OCI-LY7 (cell line): ENCODE measurements at regions not wholly inside any gene's neighbourhood (a gene's known extent, or its start where the extent isn't known, plus 50 kb on each side); places are given as distances from the start of the nearest gene placed in this dataset.

ENCODE experiments used
- BruUV-seq: library from RNA; stranded (reverse); fragments of 400-500 nt; replicated peaks from 2 replicates; lab custom pipeline; 2021; lab: Mats Ljungman, UMichigan
- CTCF ChIA-PET: fragments of 300-600 bp; sonication (Branson Sonifier 250); formaldehyde crosslinking; loops from one replicate; lab custom pipeline; 2022; ENCODE audit warnings: antibody characterized with exemption; ENCODE audit not compliant: unreplicated experiment; lab: Charles Lee
- POLR2A ChIA-PET: fragments of 300-600 bp; sonication (Branson Sonifier 250); formaldehyde crosslinking; loops from one replicate; lab custom pipeline; 2022; ENCODE audit warnings: antibody characterized with exemption; lab: Charles Lee
- DNase-seq: peaks from one replicate; pipeline ENCODE4 v3.0.0-alpha.2; 2015; ENCODE audit warnings: low spot score
- H2AFZ ChIP-seq: fragments of 200-600 bp; sonication (generic), shearing (Covaris generic); 2 replicates; pipeline ENCODE4 v1.6.1; 2014; ENCODE audit warnings: mild to moderate bottlenecking, antibody characterized with exemption, low read length, moderate library complexity
- H3K27ac ChIP-seq: fragments of 200-600 bp; sonication (generic); 2 replicates; pipeline ENCODE4 v1.5.1; 2014; ENCODE audit warnings: mixed run types, low read depth, mild to moderate bottlenecking, moderate library complexity, low read length, inconsistent platforms; ENCODE audit not compliant: poor library complexity, severe bottlenecking
- H3K36me3 ChIP-seq: fragments of 200-600 bp; sonication (generic); 2 replicates; pipeline ENCODE4 v1.6.1; 2014; ENCODE audit warnings: mild to moderate bottlenecking, antibody characterized with exemption, low read length, moderate library complexity, mixed read lengths; ENCODE audit not compliant: insufficient read depth
- H3K4me1 ChIP-seq: fragments of 200-600 bp; sonication (generic); 2 replicates; pipeline ENCODE4 v1.5.1; 2014; ENCODE audit warnings: mild to moderate bottlenecking, low read length; ENCODE audit not compliant: insufficient read depth, poor library complexity, severe bottlenecking
- H3K4me2 ChIP-seq: fragments of 200-600 bp; sonication (generic); 2 replicates; pipeline ENCODE4 v1.6.1; 2014; ENCODE audit warnings: mild to moderate bottlenecking, low read length
- H3K4me3 ChIP-seq: fragments of 200-600 bp; sonication (generic); 2 replicates; pipeline ENCODE4 v1.5.1; 2014; ENCODE audit warnings: mild to moderate bottlenecking, low read depth, low read length; ENCODE audit not compliant: poor library complexity, severe bottlenecking
- H3K79me2 ChIP-seq: fragments of 200-600 bp; sonication (generic); 2 replicates; pipeline ENCODE4 v1.6.1; 2016; ENCODE audit warnings: low read depth, mild to moderate bottlenecking, low read length, moderate library complexity, mixed read lengths; ENCODE audit not compliant: insufficient read depth
- H3K9me2 ChIP-seq: fragments of 200-600 bp; sonication (generic); 2 replicates; pipeline ENCODE4 v1.6.1; 2016; ENCODE audit warnings: mild to moderate bottlenecking, low read length, mixed read lengths; ENCODE audit not compliant: insufficient read depth
- H3K9me3 ChIP-seq: fragments of 200-600 bp; sonication (generic); 2 replicates; pipeline ENCODE4 v1.6.1; 2014; ENCODE audit warnings: mild to moderate bottlenecking, mixed run types, low read length, mixed read lengths
- H4K20me1 ChIP-seq: fragments of 200-600 bp; sonication (generic); 2 replicates; pipeline ENCODE4 v1.6.1; 2014; ENCODE audit warnings: mild to moderate bottlenecking, antibody characterized with exemption, low read length, moderate library complexity, mixed read lengths; ENCODE audit not compliant: insufficient read depth
- CTCF ChIP-seq: fragments of 200-600 bp; sonication (generic); conservative IDR thresholded peaks from 2 replicates; pipeline ENCODE4 v1.5.1; 2014; ENCODE audit warnings: mild to moderate bottlenecking, antibody characterized with exemption, low read length, moderate library complexity, mixed read lengths
- EZH2phosphoT487 ChIP-seq: fragments of 200-600 bp; sonication (generic); IDR thresholded peaks from 2 replicates; pipeline ENCODE4 v1.6.1; 2018; ENCODE audit warnings: low read depth, borderline replicate concordance, mild to moderate bottlenecking, mixed run types, antibody characterized with exemption, low read length, moderate library complexity, mixed read lengths
- intact Hi-C: fragments of 100-400 bp; cut with micrococcal nuclease; formaldehyde crosslinking; loops from one replicate; pipeline ENCODE4 v1.10.0; 2022; ENCODE audit not compliant: unreplicated experiment

- Histone ChIP-seq H3K4me1 (no peaks in the 10 kb centered on the region), H3K79me2 (no peaks in the 10 kb centered on the region), H3K4me2 (no peak overlapping the region), H3K27ac (no peak overlapping the region), H3K9me2 (no peaks in the 10 kb centered on the region), H4K20me1 (no peaks in the 10 kb centered on the region), H3K4me3 (no peak overlapping the region), H2AFZ (no peak overlapping the region), H3K9me3 (no peaks in the 10 kb centered on the region), H3K36me3 (no peaks in the 10 kb centered on the region)
- ChIA-PET POLR2A (interaction anchor here (0.6 to 0.7 kb wide), 5 partner anchors 9 to 461 kb away, joined by 3 to 7 read pairs (median 4); no protein-coding TSS in a partner anchor), CTCF (no interaction called here)
- intact Hi-C loops: no loop called here
- DNase-seq: no peak
- TF ChIP-seq CTCF (no peak), EZH2phosphoT487 (no peak)
- no TSS peak for BruUV-seq
Observed at GRCh38 chr5:128011339-128011738, 72.2 kb upstream of the SLC12A2 start.

- no peak overlapping the region for H3K4me2 ChIP-seq
Observed at GRCh38 chr5:128014578-128014977, 69.0 kb upstream of the SLC12A2 start.

More at GRCh38 chr5:128014578-128014977, 69.0 kb upstream of the SLC12A2 start:
- no peaks in the 10 kb centered on the region for H3K9me3 ChIP-seq
- BruUV-seq: no TSS peak
- ChIA-PET CTCF (no interaction called here), POLR2A (interaction anchor here (0.6 kb wide), 1 partner anchor 607 kb away, joined by 3 read pairs; no protein-coding TSS in a partner anchor)
- no peaks in the 10 kb centered on the region for H3K36me3 ChIP-seq
- no peaks in the 10 kb centered on the region for H4K20me1 ChIP-seq
- no peak overlapping the region for H3K27ac ChIP-seq
- H3K4me3 ChIP-seq: no peak overlapping the region
- no peaks in the 10 kb centered on the region for H3K9me2 ChIP-seq
- TF ChIP-seq CTCF: no peak
- TF ChIP-seq EZH2phosphoT487: no peak
- no peaks in the 10 kb centered on the region for H3K79me2 ChIP-seq
- intact Hi-C loops: no loop called here
- H2AFZ ChIP-seq: no peak overlapping the region
- H3K4me1 ChIP-seq: no peaks in the 10 kb centered on the region
- DNase-seq: no peak
